Natural killer cell (primary cell): ENCODE measurements at regions not wholly inside any gene's neighbourhood (a gene's known extent, or its start where the extent isn't known, plus 50 kb on each side); places are given as distances from the start of the nearest gene placed in this dataset.

Experiments used
- ATAC-seq, 3 donors: fragments of 150-1000 bp in 2 of 3; fragments of 200-7000 bp in 1 of 3; cut with Tn5 transposase; 1 replicate in 1 of 3; 2 replicates in 2 of 3; pipeline ENCODE4 v1.10.0; 2021; ENCODE audit warnings: mild to moderate bottlenecking in 2 of 3, moderate library complexity in 2 of 3
- DNase-seq, 2 donors: peaks; one replicate each; pipeline versions ENCODE4 v3.0.0 to v3.0.0-alpha.2; 2013 to 2021; ENCODE audit warnings: mixed read lengths in 1 of 2
- H3K27ac ChIP-seq: one replicate; pipeline ENCODE4 v1.5.1; 2013; ENCODE audit warnings: mild to moderate bottlenecking, low read length
- H3K27me3 ChIP-seq: one replicate; pipeline ENCODE4 v1.6.1; 2013; ENCODE audit warnings: low read length; ENCODE audit not compliant: control insufficient read depth, insufficient read depth
- H3K36me3 ChIP-seq: one replicate; pipeline ENCODE4 v1.6.1; 2013; ENCODE audit warnings: low read length; ENCODE audit not compliant: control insufficient read depth, insufficient read depth
- H3K4me1 ChIP-seq: one replicate; pipeline ENCODE4 v1.6.1; 2013; ENCODE audit warnings: low read length; ENCODE audit not compliant: control insufficient read depth, insufficient read depth
- H3K4me3 ChIP-seq: one replicate; pipeline ENCODE4 v1.5.1; 2013; ENCODE audit warnings: low read length
- H3K9me3 ChIP-seq: one replicate; pipeline ENCODE4 v1.6.1; 2013; ENCODE audit warnings: low read length; ENCODE audit not compliant: control insufficient read depth, insufficient read depth
- H3K27ac Mint-ChIP-seq, 2 donors: one replicate each; pipeline ENCODE4 v1.8.0; 2022; ENCODE audit warnings: mild to moderate bottlenecking in 2 of 2, mixed read lengths in 2 of 2, moderate library complexity in 1 of 2
- H3K27me3 Mint-ChIP-seq, 2 donors: one replicate each; pipeline ENCODE4 v1.8.0; 2022; ENCODE audit warnings: low read depth in 2 of 2, mixed read lengths in 2 of 2
- H3K36me3 Mint-ChIP-seq: one replicate; pipeline ENCODE4 v1.8.0; 2022; ENCODE audit warnings: mixed read lengths
- H3K4me1 Mint-ChIP-seq, 2 donors: one replicate each; pipeline ENCODE4 v1.8.0; 2022; ENCODE audit warnings: mixed read lengths in 2 of 2
- H3K4me3 Mint-ChIP-seq: one replicate; pipeline ENCODE4 v1.8.0; 2022; ENCODE audit warnings: mild to moderate bottlenecking, moderate library complexity, mixed read lengths
- H3K9me3 Mint-ChIP-seq, 2 donors: one replicate each; pipeline ENCODE4 v1.8.0; 2022; ENCODE audit warnings: mixed read lengths in 2 of 2
- CTCF ChIP-seq: fragments of 200-600 bp; IDR thresholded peaks from one replicate; pipeline ENCODE4 v1.8.0; 2022; ENCODE audit warnings: antibody characterized with exemption
- WGBS: methylation state at CpG from one replicate; pipeline ENCODE4 v1.1.7; 2013; ENCODE audit warnings: missing lambda C conversion rate; ENCODE audit not compliant: insufficient coverage; 5-methylcytosine and 5-hydroxymethylcytosine counted together
- intact Hi-C: fragments of 100-400 bp; cut with micrococcal nuclease; formaldehyde crosslinking; loops from one replicate; pipeline ENCODE4 v1.14.2; 2022

- Mint-ChIP-seq H3K27ac (no peak overlapping the region), H3K4me3 (no peak overlapping the region), H3K9me3 (peaks cover 11 to 14% of the 10 kb centered on the region in 2 donors), H3K36me3 (peaks cover 8% of the 10 kb centered on the region), H3K4me1 (no peaks in the 10 kb centered on the region), H3K27me3 (no peaks in the 10 kb centered on the region)
- no peak overlapping the region for H3K4me3 ChIP-seq
- no peaks in the 10 kb centered on the region for H3K9me3 ChIP-seq
- WGBS: no CpG with 5 or more reads among the region's 1 CpG
- H3K27ac ChIP-seq: no peak overlapping the region
- intact Hi-C loops: no loop called here
- DNase-seq (no peak), ATAC-seq (no peak)
- no peak for TF ChIP-seq CTCF
- no peaks in the 10 kb centered on the region for H3K4me1 ChIP-seq
- no peaks in the 10 kb centered on the region for H3K27me3 ChIP-seq
- H3K36me3 ChIP-seq: no peaks in the 10 kb centered on the region
These were observed 200.6 kb downstream of the PTBP2 start for GRCh38 chr1:96922181-96922580.

- no peaks in the 10 kb centered on the region for H3K27me3 ChIP-seq
- no peaks in the 10 kb centered on the region for H3K36me3 ChIP-seq
- ATAC-seq (no peak), DNase-seq (no peak)
- intact Hi-C loops: no loop called here
- no CpG with 5 or more reads among the region's 1 CpG for WGBS
- peaks cover 10 to 14% of the 10 kb centered on the region in 2 donors for H3K9me3 Mint-ChIP-seq
- H3K4me3 Mint-ChIP-seq: no peak overlapping the region
- TF ChIP-seq CTCF: no peak
- no peaks in the 10 kb centered on the region for H3K27me3 Mint-ChIP-seq
- H3K4me1 ChIP-seq: no peaks in the 10 kb centered on the region
- no peaks in the 10 kb centered on the region for H3K4me1 Mint-ChIP-seq
- no peaks in the 10 kb centered on the region for H3K9me3 ChIP-seq
- H3K36me3 Mint-ChIP-seq: peaks cover 8% of the 10 kb centered on the region
- no peak overlapping the region for H3K27ac ChIP-seq
- no peak overlapping the region for H3K4me3 ChIP-seq
- H3K27ac Mint-ChIP-seq: no peak overlapping the region
These were observed 202.2 kb downstream of the PTBP2 start for GRCh38 chr1:96923753-96924152.

GRCh38 chr1:96926176-96926575 is 204.6 kb downstream of the PTBP2 start:
- H3K36me3 ChIP-seq: no peaks in the 10 kb centered on the region
- no peaks in the 10 kb centered on the region for H3K9me3 ChIP-seq
- no peak for ATAC-seq
- Mint-ChIP-seq H3K4me3 (no peak overlapping the region), H3K36me3 (peaks cover 8% of the 10 kb centered on the region), H3K27me3 (no peaks in the 10 kb centered on the region), H3K4me1 (no peaks in the 10 kb centered on the region), H3K9me3 (peaks cover 7 to 11% of the 10 kb centered on the region in 2 donors), H3K27ac (no peak overlapping the region)
- no peak overlapping the region for H3K4me3 ChIP-seq
- TF ChIP-seq CTCF: no peak
- DNase-seq: no peak
- H3K4me1 ChIP-seq: no peaks in the 10 kb centered on the region
- intact Hi-C loops: no loop called here
- H3K27ac ChIP-seq: no peak overlapping the region
- H3K27me3 ChIP-seq: no peaks in the 10 kb centered on the region

GRCh38 chr1:96927125-96927524 is 205.5 kb downstream of the PTBP2 start:
- no peaks in the 10 kb centered on the region for H3K4me1 ChIP-seq
- H3K4me3 ChIP-seq: no peak overlapping the region
- H3K27ac Mint-ChIP-seq: no peak overlapping the region
- no peak overlapping the region for H3K27ac ChIP-seq
- H3K36me3 Mint-ChIP-seq: peaks cover 8% of the 10 kb centered on the region
- 58% methylated on average over 1 of the region's 3 CpGs for WGBS
- no peaks in the 10 kb centered on the region for H3K36me3 ChIP-seq
- H3K9me3 Mint-ChIP-seq: peaks cover 5 to 11% of the 10 kb centered on the region in 2 donors
- DNase-seq (no peak), ATAC-seq (no peak)
- no peaks in the 10 kb centered on the region for H3K27me3 ChIP-seq
- no peak overlapping the region for H3K4me3 Mint-ChIP-seq
- no peaks in the 10 kb centered on the region for H3K4me1 Mint-ChIP-seq
- intact Hi-C loops: no loop called here
- no peak for TF ChIP-seq CTCF
- no peaks in the 10 kb centered on the region for H3K9me3 ChIP-seq
- H3K27me3 Mint-ChIP-seq: no peaks in the 10 kb centered on the region
